Glutamatergic neuron (in vitro differentiated cells): ENCODE measurements at regions not wholly inside any gene's neighbourhood (a gene's known extent, or its start where the extent isn't known, plus 50 kb on each side); places are given as distances from the start of the nearest gene placed in this dataset.
"Not testable (repeated sequence)": the region's sequence is repeated elsewhere in the genome, so short reads cannot be mapped to it uniquely, and the experiment has no call there.

Experiments used
- DNase-seq: peaks from one replicate; pipeline ENCODE4 v3.0.0; 2022
- H3K27ac Mint-ChIP-seq: one replicate; pipeline ENCODE4 v1.8.0; 2020; ENCODE audit warnings: mild to moderate bottlenecking, mixed read lengths, inconsistent platforms; ENCODE audit not compliant: unreplicated experiment
- H3K27me3 Mint-ChIP-seq: one replicate; pipeline ENCODE4 v1.8.0; 2020; ENCODE audit warnings: mild to moderate bottlenecking, moderate library complexity, mixed read lengths, inconsistent platforms; ENCODE audit not compliant: unreplicated experiment
- H3K36me3 Mint-ChIP-seq: one replicate; pipeline ENCODE4 v1.8.0; 2020; ENCODE audit warnings: mild to moderate bottlenecking, mixed read lengths, inconsistent platforms; ENCODE audit not compliant: unreplicated experiment
- H3K4me1 Mint-ChIP-seq: one replicate; pipeline ENCODE4 v1.8.0; 2020; ENCODE audit warnings: mild to moderate bottlenecking, low read depth, mixed read lengths, inconsistent platforms; ENCODE audit not compliant: unreplicated experiment
- H3K4me3 Mint-ChIP-seq: one replicate; pipeline ENCODE4 v1.8.0; 2020; ENCODE audit warnings: mild to moderate bottlenecking, mixed read lengths, inconsistent platforms; ENCODE audit not compliant: unreplicated experiment
- H3K9me3 Mint-ChIP-seq: one replicate; pipeline ENCODE4 v1.8.0; 2020; ENCODE audit warnings: mild to moderate bottlenecking, moderate library complexity, mixed read lengths, inconsistent platforms; ENCODE audit not compliant: unreplicated experiment
- CTCF ChIP-seq: fragments of 200-600 bp; sonication (generic); IDR thresholded peaks from one replicate; pipeline ENCODE4 v1.5.0; 2021; ENCODE audit not compliant: partially characterized antibody, unreplicated experiment

- DNase-seq, result peak; percentile 18
- Mint-ChIP-seq H3K4me3 (no peak overlapping the region), H3K9me3 (peaks cover 16% of the 10 kb centered on the region), H3K36me3 (peaks cover 17% of the 10 kb centered on the region), H3K27ac (no peak overlapping the region), H3K4me1 (peaks cover 2% of the 10 kb centered on the region), H3K27me3 (peaks cover 4% of the 10 kb centered on the region)
- no peak for TF ChIP-seq CTCF
These were observed 424.6 kb downstream of the CSNK1G3 start for GRCh38 chr5:123936548-123936947.

- H3K4me1 Mint-ChIP-seq, H3K27ac Mint-ChIP-seq, H3K27me3 Mint-ChIP-seq, H3K4me3 Mint-ChIP-seq, DNase-seq: not testable (repeated sequence)
- H3K9me3 Mint-ChIP-seq, result peaks cover 14% of the 10 kb centered on the region
- H3K36me3 Mint-ChIP-seq, result peaks cover 17% of the 10 kb centered on the region
These were observed 421.8 kb downstream of the CSNK1G3 start for GRCh38 chr5:123933812-123934211.

GRCh38 chr5:123929055-123929474, 417.1 kb downstream of the CSNK1G3 start:
- H3K27me3 Mint-ChIP-seq, result no peaks in the 10 kb centered on the region

GRCh38 chr5:123928401-123928800, 416.4 kb downstream of the CSNK1G3 start:
- Mint-ChIP-seq H3K27me3 (no peaks in the 10 kb centered on the region), H3K36me3 (no peaks in the 10 kb centered on the region), H3K9me3 (no peaks in the 10 kb centered on the region), H3K27ac (no peak overlapping the region), H3K4me3 (no peak overlapping the region), H3K4me1 (no peaks in the 10 kb centered on the region)
- TF ChIP-seq CTCF, result no peak
- no peak for DNase-seq

More at GRCh38 chr5:123929055-123929474, 417.1 kb downstream of the CSNK1G3 start:
- no peak overlapping the region for H3K4me3 Mint-ChIP-seq
- TF ChIP-seq CTCF, result no peak
- no peaks in the 10 kb centered on the region for H3K36me3 Mint-ChIP-seq
- H3K4me1 Mint-ChIP-seq, result no peaks in the 10 kb centered on the region
- H3K9me3 Mint-ChIP-seq, result no peaks in the 10 kb centered on the region
- no peak for DNase-seq
- no peak overlapping the region for H3K27ac Mint-ChIP-seq

- Mint-ChIP-seq H3K4me3 (no peak overlapping the region), H3K36me3 (peaks cover 5% of the 10 kb centered on the region), H3K27ac (no peak overlapping the region), H3K27me3 (no peaks in the 10 kb centered on the region), H3K4me1 (no peaks in the 10 kb centered on the region), H3K9me3 (no peaks in the 10 kb centered on the region)
- no peak for DNase-seq
- no peak for TF ChIP-seq CTCF
These were observed 409.2 kb downstream of the CSNK1G3 start for GRCh38 chr5:123921193-123921592.
